ENCODE measurements at regions not wholly inside any gene's neighbourhood (a gene's known extent, or its start where the extent isn't known, plus 50 kb on each side); places are given as distances from the start of the nearest gene placed in this dataset.

GRCh38 chr22:34015642-34016041 lies 95.4 kb upstream of the LARGE1 start:
- H3K9me3 ChIP-seq (replicated peaks; ENCODE audit: control insufficient read depth, insufficient read depth, low read length) = no peaks in the 10 kb centered on the region
- POLR2A ChIA-PET = no interaction called here

More at GRCh38 chr22:34015642-34016041, 95.4 kb upstream of the LARGE1 start:
- intact Hi-C loops (cut with micrococcal nuclease) = no loop called here
- dilution Hi-C loops (cut with MboI; ENCODE audit: extremely low pct_ligation_motif_present, low sequenced_read_pairs) = no loop called here
- H3K27me3 ChIP-seq (ENCODE audit: control insufficient read depth in 2 of 2, insufficient read depth in 2 of 2, low read length in 2 of 2) = no peaks in the 10 kb centered on the region
- no peak for FAIRE-seq
- no peaks in the 10 kb centered on the region for H3K4me1 ChIP-seq (ENCODE audit: control insufficient read depth, extremely low read depth, insufficient read depth, low read length)
- no peaks in the 10 kb centered on the region for H3K36me3 ChIP-seq (ENCODE audit: control insufficient read depth in 2 of 2, extremely low read depth in 1 of 2, insufficient read depth in 2 of 2, low read length in 2 of 2)
- CTCF ChIA-PET = no interaction called here
- H2AFZ ChIP-seq (ENCODE audit: low read depth, low read length) = no peak overlapping the region
- H3K4me3 ChIP-seq (replicated peaks in 1 of 3; ENCODE audit: insufficient read depth in 1 of 3, low read depth in 1 of 3, low read length in 3 of 3) = no peak overlapping the region
- no peak for DNase-seq (ENCODE audit: low read depth, low spot score)
- no peaks in the 10 kb centered on the region for H3K9me1 ChIP-seq (replicated peaks; ENCODE audit: control insufficient read depth, extremely low read depth, insufficient read depth, low read length)
- no peaks in the 10 kb centered on the region for H4K20me1 ChIP-seq (replicated peaks; ENCODE audit: control insufficient read depth, extremely low read depth, insufficient read depth, low read length)
- no peaks in the 10 kb centered on the region for H3K79me2 ChIP-seq (ENCODE audit: control insufficient read depth, insufficient read depth, low read length)
- no TSS peak for BruUV-seq (replicated peaks)
- TF ChIP-seq, protein P1, sequence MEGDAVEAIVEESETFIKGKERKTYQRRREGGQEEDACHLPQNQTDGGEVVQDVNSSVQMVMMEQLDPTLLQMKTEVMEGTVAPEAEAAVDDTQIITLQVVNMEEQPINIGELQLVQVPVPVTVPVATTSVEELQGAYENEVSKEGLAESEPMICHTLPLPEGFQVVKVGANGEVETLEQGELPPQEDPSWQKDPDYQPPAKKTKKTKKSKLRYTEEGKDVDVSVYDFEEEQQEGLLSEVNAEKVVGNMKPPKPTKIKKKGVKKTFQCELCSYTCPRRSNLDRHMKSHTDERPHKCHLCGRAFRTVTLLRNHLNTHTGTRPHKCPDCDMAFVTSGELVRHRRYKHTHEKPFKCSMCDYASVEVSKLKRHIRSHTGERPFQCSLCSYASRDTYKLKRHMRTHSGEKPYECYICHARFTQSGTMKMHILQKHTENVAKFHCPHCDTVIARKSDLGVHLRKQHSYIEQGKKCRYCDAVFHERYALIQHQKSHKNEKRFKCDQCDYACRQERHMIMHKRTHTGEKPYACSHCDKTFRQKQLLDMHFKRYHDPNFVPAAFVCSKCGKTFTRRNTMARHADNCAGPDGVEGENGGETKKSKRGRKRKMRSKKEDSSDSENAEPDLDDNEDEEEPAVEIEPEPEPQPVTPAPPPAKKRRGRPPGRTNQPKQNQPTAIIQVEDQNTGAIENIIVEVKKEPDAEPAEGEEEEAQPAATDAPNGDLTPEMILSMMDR (IDR thresholded peaks at IDR 0.05; ENCODE audit: extremely low read depth in 1 of 2, insufficient read depth in 1 of 2, low read depth in 1 of 2, low read length in 2 of 2) = no peak
- TF ChIP-seq MYC (IDR thresholded peaks at IDR 0.05; ENCODE audit: low read depth, low read length) (no peak), POLR2AphosphoS5 (IDR thresholded peaks at IDR 0.05; ENCODE audit: insufficient read depth, low read depth, low read length) (no peak), JUN (IDR thresholded peaks at IDR 0.05; ENCODE audit: borderline replicate concordance, insufficient read depth, insufficient read length, low read depth) (no peak), FOS (IDR thresholded peaks at IDR 0.05; ENCODE audit: borderline replicate concordance, insufficient read depth, low read length) (no peak), POLR2A (IDR thresholded peaks at IDR 0.05; ENCODE audit: low read depth, low read length) (no peak), EZH2 (IDR thresholded peaks at IDR 0.05; ENCODE audit: borderline replicate concordance, low read depth, low read length, severe bottlenecking) (no peak), GATA2 (IDR thresholded peaks at IDR 0.05; ENCODE audit: insufficient read depth, insufficient read length, low read depth, low read length) (no peak)
- TF ChIP-seq, protein P2, sequence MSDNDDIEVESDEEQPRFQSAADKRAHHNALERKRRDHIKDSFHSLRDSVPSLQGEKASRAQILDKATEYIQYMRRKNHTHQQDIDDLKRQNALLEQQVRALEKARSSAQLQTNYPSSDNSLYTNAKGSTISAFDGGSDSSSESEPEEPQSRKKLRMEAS (IDR thresholded peaks at IDR 0.05; ENCODE audit: insufficient read depth, insufficient read length) = no peak
- H3K4me2 ChIP-seq (ENCODE audit: insufficient read depth, low read length) = no peak overlapping the region
- no peak overlapping the region for H3K9ac ChIP-seq (replicated peaks; ENCODE audit: extremely low read depth, insufficient read depth, low read length)
- no peak overlapping the region for H3K27ac ChIP-seq (ENCODE audit: insufficient read depth, low read depth, low read length)

Data from endothelial cell of umbilical vein (primary cell).